ENCODE measurements at regions not wholly inside any gene's neighbourhood (a gene's known extent, or its start where the extent isn't known, plus 50 kb on each side); places are given as distances from the start of the nearest gene placed in this dataset.
"Not testable (repeated sequence)": the region's sequence is repeated elsewhere in the genome, so short reads cannot be mapped to it uniquely, and the experiment has no call there.

DNA sequence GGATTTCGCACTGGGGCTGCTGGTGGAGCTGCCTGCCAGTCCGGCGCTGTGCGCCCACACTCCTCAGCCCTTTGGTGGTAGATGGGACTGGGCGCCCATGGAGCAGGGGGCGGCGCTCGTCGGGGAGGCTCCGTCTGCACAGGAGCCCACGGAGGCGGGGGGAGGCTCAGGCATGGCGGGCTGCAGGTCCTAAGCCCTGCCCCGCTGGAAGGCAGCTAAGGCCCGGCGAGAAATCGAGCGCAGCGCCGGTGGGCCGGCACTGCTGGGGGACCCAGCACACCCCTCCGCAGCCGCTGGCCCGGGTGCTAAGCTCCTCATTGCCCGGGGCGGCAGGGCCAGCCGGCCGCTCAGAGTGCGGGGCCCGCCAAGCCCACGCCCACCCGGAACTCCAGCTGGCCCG, 370.9 kb downstream of the TEX13C start:
- TF ChIP-seq, protein P1, sequence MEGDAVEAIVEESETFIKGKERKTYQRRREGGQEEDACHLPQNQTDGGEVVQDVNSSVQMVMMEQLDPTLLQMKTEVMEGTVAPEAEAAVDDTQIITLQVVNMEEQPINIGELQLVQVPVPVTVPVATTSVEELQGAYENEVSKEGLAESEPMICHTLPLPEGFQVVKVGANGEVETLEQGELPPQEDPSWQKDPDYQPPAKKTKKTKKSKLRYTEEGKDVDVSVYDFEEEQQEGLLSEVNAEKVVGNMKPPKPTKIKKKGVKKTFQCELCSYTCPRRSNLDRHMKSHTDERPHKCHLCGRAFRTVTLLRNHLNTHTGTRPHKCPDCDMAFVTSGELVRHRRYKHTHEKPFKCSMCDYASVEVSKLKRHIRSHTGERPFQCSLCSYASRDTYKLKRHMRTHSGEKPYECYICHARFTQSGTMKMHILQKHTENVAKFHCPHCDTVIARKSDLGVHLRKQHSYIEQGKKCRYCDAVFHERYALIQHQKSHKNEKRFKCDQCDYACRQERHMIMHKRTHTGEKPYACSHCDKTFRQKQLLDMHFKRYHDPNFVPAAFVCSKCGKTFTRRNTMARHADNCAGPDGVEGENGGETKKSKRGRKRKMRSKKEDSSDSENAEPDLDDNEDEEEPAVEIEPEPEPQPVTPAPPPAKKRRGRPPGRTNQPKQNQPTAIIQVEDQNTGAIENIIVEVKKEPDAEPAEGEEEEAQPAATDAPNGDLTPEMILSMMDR (IDR thresholded peaks at IDR 0.05): not testable (repeated sequence)
- not testable (repeated sequence) for TF ChIP-seq POLR2A, POLR2AphosphoS5 (IDR thresholded peaks at IDR 0.05)

All from gastroesophageal sphincter (tissue), 3 donors.